Neural cell (in vitro differentiated cells): ENCODE measurements at regions not wholly inside any gene's neighbourhood (a gene's known extent, or its start where the extent isn't known, plus 50 kb on each side); places are given as distances from the start of the nearest gene placed in this dataset.

Experiments used
- CTCF ChIP-seq: fragments of 450-650 bp; IDR thresholded peaks from 2 replicates; pipeline ENCODE4 v1.5.1; 2014; ENCODE audit warnings: antibody characterized with exemption, mild to moderate bottlenecking, moderate library complexity; ENCODE audit not compliant: poor library complexity, severe bottlenecking
- EZH2 ChIP-seq: fragments of 200-600, 300-800 bp; shearing (Covaris generic), sonication (generic); IDR thresholded peaks from 2 replicates; pipeline ENCODE4 v1.6.1; 2014; ENCODE audit warnings: antibody characterized with exemption, low read length, borderline replicate concordance, mild to moderate bottlenecking; ENCODE audit not compliant: insufficient read depth, poor library complexity, severe bottlenecking
- MXI1 ChIP-seq: fragments of 450-650 bp; conservative IDR thresholded peaks from 2 replicates; pipeline ENCODE4 v1.6.1; 2014; ENCODE audit warnings: antibody characterized with exemption, mild to moderate bottlenecking; ENCODE audit not compliant: poor library complexity, severe bottlenecking
- RAD21 ChIP-seq: fragments of 450-650 bp; conservative IDR thresholded peaks from 2 replicates; pipeline ENCODE4 v1.6.1; 2014; ENCODE audit warnings: antibody characterized with exemption, mild to moderate bottlenecking, moderate library complexity
- REST ChIP-seq: IDR thresholded peaks from 2 replicates; pipeline ENCODE4 v1.6.1; 2012; ENCODE audit warnings: borderline replicate concordance

GRCh38 chr7:106756071-106756470 is 95.1 kb upstream of the CCDC71L start:
- TF ChIP-seq CTCF = no peak
- no peak for TF ChIP-seq MXI1
- no peak for TF ChIP-seq RAD21
- TF ChIP-seq EZH2 = no peak
- TF ChIP-seq REST = no peak
